Chondrocyte (in vitro differentiated cells): ENCODE measurements at regions not wholly inside any gene's neighbourhood (a gene's known extent, or its start where the extent isn't known, plus 50 kb on each side); places are given as distances from the start of the nearest gene placed in this dataset.

ENCODE experiments used
- DNase-seq: peaks from one replicate; pipeline ENCODE4 v3.0.0; 2021; ENCODE audit warnings: mixed read lengths, low spot score
- H3K27ac Mint-ChIP-seq: one replicate; pipeline ENCODE4 v1.8.0; 2021; ENCODE audit warnings: mild to moderate bottlenecking, moderate library complexity, mixed read lengths; ENCODE audit not compliant: unreplicated experiment
- H3K27me3 Mint-ChIP-seq: 2 replicates; pipeline ENCODE4 v1.8.0; 2021; ENCODE audit warnings: low read depth, mixed read lengths
- H3K36me3 Mint-ChIP-seq: 2 replicates; pipeline ENCODE4 v1.8.0; 2021; ENCODE audit warnings: low read depth, mixed read lengths
- H3K4me1 Mint-ChIP-seq: 2 replicates; pipeline ENCODE4 v1.8.0; 2021; ENCODE audit warnings: low read depth, mild to moderate bottlenecking, mixed read lengths
- H3K4me3 Mint-ChIP-seq: one replicate; pipeline ENCODE4 v1.8.0; 2021; ENCODE audit warnings: mild to moderate bottlenecking, moderate library complexity, mixed read lengths; ENCODE audit not compliant: unreplicated experiment
- H3K9me3 Mint-ChIP-seq: 2 replicates; pipeline ENCODE4 v1.8.0; 2021; ENCODE audit warnings: low read depth, mixed read lengths
- TF ChIP-seq, protein P1 (sequence below): fragments of 200-600 bp; sonication (generic); IDR thresholded peaks from 2 replicates; pipeline ENCODE4 v1.5.0; 2021; ENCODE audit warnings: antibody characterized with exemption, mild to moderate bottlenecking, moderate library complexity

DNA sequence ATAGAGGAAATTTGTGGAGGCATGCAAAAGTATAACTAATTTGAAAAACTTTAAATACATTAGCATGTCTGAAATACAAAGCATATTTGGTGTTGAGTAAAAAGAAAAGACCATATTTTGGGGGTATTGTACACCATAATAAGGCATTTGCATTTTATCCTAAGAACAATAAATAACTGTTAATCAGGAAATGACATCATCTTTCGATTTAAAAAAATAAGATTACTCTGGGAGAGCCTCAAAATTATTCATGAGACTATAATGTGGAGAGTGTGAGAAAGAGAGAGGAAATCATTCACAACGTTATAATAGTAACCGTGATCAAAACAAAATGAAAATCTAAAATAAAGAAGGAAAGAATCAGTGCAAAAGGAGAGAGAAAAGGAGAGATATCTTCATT lies 712.3 kb upstream of the POT1 start:
- TF ChIP-seq, protein P1, sequence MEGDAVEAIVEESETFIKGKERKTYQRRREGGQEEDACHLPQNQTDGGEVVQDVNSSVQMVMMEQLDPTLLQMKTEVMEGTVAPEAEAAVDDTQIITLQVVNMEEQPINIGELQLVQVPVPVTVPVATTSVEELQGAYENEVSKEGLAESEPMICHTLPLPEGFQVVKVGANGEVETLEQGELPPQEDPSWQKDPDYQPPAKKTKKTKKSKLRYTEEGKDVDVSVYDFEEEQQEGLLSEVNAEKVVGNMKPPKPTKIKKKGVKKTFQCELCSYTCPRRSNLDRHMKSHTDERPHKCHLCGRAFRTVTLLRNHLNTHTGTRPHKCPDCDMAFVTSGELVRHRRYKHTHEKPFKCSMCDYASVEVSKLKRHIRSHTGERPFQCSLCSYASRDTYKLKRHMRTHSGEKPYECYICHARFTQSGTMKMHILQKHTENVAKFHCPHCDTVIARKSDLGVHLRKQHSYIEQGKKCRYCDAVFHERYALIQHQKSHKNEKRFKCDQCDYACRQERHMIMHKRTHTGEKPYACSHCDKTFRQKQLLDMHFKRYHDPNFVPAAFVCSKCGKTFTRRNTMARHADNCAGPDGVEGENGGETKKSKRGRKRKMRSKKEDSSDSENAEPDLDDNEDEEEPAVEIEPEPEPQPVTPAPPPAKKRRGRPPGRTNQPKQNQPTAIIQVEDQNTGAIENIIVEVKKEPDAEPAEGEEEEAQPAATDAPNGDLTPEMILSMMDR, result no peak
- no peaks in the 10 kb centered on the region for H3K4me1 Mint-ChIP-seq
- no peak for DNase-seq

GRCh38 chr7:125636320-125636962 lies 706.8 kb upstream of the POT1 start:
- Mint-ChIP-seq H3K27ac (no peak overlapping the region), H3K9me3 (no peaks in the 10 kb centered on the region), H3K4me1 (no peaks in the 10 kb centered on the region), H3K36me3 (no peaks in the 10 kb centered on the region), H3K27me3 (peaks cover 4% of the 10 kb centered on the region), H3K4me3 (no peak overlapping the region)
- TF ChIP-seq, protein P1, result no peak
- no peak for DNase-seq

More for the DNA sequence above, 712.3 kb upstream of the POT1 start:
- Mint-ChIP-seq H3K27ac (no peak overlapping the region), H3K27me3 (peaks cover 7% of the 10 kb centered on the region), H3K36me3 (no peaks in the 10 kb centered on the region), H3K9me3 (no peaks in the 10 kb centered on the region), H3K4me3 (no peak overlapping the region)

DNA sequence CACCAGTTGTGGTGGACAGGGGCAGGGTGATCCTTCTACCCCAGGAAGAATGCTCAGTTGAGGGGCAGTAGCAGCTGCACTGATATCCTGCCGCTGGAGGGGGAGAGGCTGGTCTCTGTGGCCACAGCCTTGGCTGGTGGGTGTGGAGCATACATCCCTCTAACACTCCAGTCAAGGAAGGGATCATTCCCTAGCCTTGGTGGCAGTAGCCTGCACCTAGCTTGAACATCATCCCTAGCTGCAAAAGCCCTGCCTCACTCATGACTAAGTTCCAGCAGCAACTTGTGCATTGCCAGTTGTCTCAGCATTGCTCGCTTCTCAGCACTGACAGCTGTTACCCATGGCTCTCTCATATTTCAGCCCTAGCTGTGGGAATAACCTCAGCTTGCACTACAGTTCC lies 688.9 kb upstream of the POT1 start:
- Mint-ChIP-seq H3K4me1 (no peaks in the 10 kb centered on the region), H3K9me3 (peaks cover 31% of the 10 kb centered on the region), H3K4me3 (no peak overlapping the region), H3K36me3 (peaks cover 4% of the 10 kb centered on the region), H3K27ac (no peak overlapping the region), H3K27me3 (no peaks in the 10 kb centered on the region)
- DNase-seq, result no peak
- TF ChIP-seq, protein P1, result no peak

- TF ChIP-seq, protein P1, result no peak
- no peak overlapping the region for H3K27ac Mint-ChIP-seq
- no peaks in the 10 kb centered on the region for H3K4me1 Mint-ChIP-seq
Observed at GRCh38 chr7:125611582-125611981, 682.0 kb upstream of the POT1 start.

DNA sequence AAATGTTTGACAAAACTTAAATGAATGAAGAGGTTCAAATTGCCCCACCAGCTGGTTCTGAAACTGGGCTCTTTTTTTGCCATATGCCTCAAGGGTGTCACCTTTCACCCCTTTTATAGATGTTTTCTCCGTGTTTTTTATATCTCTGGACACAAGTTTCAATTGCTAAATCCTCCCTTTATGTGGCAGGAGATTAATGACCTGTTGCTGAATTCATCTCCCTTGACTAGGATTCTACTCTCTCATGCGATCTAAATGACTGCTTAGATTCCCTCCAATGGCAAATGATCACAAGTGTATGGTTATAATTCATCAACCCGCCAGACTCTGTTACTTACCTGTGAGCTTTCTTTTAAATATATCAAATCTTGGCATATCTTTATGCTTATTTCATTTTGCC lies 677.0 kb upstream of the POT1 start:
- no peak overlapping the region for H3K27ac Mint-ChIP-seq
- H3K4me3 Mint-ChIP-seq, result no peak overlapping the region
- H3K27me3 Mint-ChIP-seq, result no peaks in the 10 kb centered on the region
- H3K36me3 Mint-ChIP-seq, result no peaks in the 10 kb centered on the region
- peaks cover 12% of the 10 kb centered on the region for H3K4me1 Mint-ChIP-seq
- H3K9me3 Mint-ChIP-seq, result no peaks in the 10 kb centered on the region
- TF ChIP-seq, protein P1, result no peak
- DNase-seq, result no peak

More at GRCh38 chr7:125611582-125611981, 682.0 kb upstream of the POT1 start:
- Mint-ChIP-seq H3K36me3 (peaks cover 2% of the 10 kb centered on the region), H3K27me3 (no peaks in the 10 kb centered on the region), H3K9me3 (peaks cover 21% of the 10 kb centered on the region), H3K4me3 (no peak overlapping the region)
- DNase-seq, result no peak
